ENCODE measurements at regions not wholly inside any gene's neighbourhood (a gene's known extent, or its start where the extent isn't known, plus 50 kb on each side); places are given as distances from the start of the nearest gene placed in this dataset.
"Not testable (repeated sequence)": the region's sequence is repeated elsewhere in the genome, so short reads cannot be mapped to it uniquely, and the experiment has no call there.

DNA sequence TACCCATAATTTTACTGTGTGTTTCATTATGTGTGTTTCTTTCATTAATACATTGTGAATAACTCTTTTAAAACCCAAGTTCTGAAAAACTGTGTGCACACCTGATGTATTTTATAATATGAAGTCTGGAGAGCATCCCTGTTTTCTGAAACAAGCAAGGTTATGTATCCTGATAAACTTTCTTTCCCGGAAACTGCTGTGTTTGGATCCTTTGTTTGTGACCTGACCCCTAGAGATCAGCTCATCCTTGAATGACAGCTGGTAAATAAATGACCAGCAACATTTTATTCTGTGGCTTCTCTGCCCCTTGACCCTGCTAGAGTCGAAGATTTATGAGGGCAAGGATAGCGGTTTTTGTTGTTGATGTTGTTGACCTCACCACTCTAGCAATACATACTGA is 535.6 kb upstream of the ZFP42 start:
- no peak for FAIRE-seq

GRCh38 chr4:187464573-187464972 is 531.0 kb upstream of the ZFP42 start:
- no peak for FAIRE-seq

DNA sequence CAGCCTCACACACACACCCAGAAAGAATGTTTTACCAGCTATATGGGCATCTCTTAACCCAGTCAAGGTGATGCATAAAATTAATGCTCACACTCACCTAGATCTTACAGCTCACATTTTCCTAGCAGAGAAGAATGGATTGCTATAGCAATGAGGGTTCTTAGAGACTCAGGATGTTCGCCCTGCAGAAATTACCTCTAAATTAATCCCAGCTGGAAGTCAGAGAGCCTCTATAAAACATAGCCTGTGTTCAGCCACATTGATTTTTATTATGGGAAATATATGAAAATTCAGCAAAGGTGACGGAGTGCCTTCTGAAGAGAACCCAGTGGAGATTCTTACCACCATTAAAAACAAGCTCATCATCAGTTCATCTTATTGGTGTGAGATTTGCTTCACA is 528.3 kb upstream of the ZFP42 start:
- no peak for FAIRE-seq

- no peak for FAIRE-seq
These were observed 525.9 kb upstream of the ZFP42 start for GRCh38 chr4:187469627-187470026.

- no peak for FAIRE-seq
These were observed 525.5 kb upstream of the ZFP42 start for GRCh38 chr4:187470061-187470460.

- no peak for FAIRE-seq
These were observed 521.3 kb upstream of the ZFP42 start for GRCh38 chr4:187474238-187474637.

- no peak for FAIRE-seq
These were observed 519.7 kb upstream of the ZFP42 start for GRCh38 chr4:187475901-187476300.

DNA sequence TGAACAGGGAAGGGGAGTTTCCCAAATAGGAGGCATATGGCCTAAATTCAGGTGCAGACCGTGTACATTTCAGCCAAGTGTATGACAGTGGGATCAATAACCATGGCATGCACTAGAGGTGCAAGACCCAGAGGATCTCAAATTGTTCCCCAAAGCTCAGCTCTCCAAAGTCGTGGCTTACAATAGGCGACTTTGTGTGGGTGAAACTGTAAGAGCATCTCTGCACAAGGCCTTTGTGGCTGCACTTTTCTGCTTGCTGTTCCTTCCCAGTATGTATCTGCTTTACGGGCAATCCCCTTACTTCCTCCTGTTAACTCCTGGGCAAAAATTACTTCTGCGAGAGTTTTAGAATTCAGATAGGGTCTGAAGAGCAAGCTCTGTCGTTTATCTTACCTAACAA is 518.3 kb upstream of the ZFP42 start:
- FAIRE-seq: no peak

GRCh38 chr4:187478292-187479140 is 517.1 kb upstream of the ZFP42 start:
- FAIRE-seq: no peak

DNA sequence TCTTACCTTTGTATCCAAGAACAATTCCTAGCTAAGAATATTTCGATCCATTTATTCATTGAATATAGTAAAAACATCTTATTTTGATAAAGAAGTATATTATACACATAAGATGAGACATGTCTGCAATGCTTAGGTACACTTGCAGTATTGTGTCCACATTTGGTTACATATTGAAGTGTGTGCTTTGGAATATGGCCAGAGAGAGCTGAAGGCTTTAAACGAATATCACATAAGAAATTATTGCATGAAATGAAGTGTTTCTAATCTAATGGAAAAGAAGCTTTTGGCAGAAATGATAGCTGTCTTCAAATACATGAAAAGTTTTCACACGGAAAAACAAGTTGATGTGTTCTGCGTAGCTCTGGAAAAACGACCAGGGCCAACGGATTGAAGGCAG is 516.1 kb upstream of the ZFP42 start:
- no peak for FAIRE-seq

DNA sequence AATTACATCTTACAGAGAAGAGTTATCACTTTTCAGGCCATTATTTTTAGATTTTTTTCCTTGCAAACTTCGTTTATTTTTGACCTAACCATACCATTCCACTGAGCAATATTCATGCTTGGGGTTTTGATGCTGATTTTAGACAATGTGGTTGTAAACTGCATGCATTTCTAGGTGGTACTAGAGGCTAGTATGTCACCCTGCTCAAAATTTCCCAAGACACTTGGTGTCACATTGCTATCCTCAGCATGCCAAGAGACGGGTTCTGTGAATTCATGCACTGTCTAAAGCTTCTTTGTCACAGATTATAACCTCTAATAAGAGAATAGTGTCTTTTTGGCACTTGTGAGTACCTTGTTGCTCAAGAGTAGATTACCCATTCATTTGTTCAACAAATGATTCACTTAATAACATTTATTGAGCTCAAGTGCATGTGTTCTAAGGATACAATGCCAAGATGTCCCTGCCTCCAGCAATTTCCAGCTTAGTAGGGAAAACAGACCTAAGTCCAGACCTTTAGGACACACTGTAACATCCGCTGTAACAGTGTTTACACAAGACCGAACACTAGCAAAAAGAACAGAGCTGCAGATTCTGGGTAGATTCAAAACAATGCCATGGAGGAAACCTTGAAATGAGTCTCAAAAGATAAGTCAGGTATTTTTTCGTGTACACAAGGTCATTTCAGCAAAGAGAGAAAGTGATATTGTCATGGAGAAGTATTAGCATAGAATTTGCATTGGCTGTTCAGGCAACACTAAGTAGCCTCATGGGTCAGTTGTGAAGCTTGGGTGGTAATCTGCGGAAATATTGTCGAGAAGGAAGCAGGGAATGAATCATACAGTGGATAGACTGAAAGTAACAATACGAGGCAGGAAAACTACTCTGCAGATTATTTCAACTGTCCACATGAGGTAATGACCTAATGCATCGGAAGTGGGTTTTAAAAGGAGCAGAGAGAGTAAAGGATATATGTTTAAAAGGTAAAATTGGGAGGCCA is 515.1 kb upstream of the ZFP42 start:
- FAIRE-seq: no peak

- FAIRE-seq: no peak
These were observed 511.4 kb upstream of the ZFP42 start for GRCh38 chr4:187484186-187484585.

DNA sequence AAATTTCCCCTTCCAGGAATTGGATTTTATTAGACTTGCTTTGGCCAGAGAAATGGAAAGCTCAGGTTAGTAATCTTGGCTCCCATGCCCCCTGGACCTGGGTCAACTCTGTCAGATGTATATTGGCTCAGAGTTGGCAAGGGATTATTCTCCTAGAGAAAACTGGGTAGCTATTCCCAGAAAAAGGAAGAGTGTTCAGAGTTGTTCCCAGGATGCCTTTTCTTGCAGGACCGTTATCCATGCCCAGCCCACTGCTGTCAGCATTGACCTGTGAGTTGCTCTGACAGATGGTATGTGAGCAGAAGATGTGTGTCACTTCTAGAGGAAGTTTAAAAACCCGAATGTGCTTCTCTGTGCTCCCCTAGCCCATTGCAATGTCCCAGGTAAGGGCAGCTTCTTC is 509.9 kb upstream of the ZFP42 start:
- FAIRE-seq: no peak

GRCh38 chr4:187491286-187491685 is 504.3 kb upstream of the ZFP42 start:
- no peak for FAIRE-seq

DNA sequence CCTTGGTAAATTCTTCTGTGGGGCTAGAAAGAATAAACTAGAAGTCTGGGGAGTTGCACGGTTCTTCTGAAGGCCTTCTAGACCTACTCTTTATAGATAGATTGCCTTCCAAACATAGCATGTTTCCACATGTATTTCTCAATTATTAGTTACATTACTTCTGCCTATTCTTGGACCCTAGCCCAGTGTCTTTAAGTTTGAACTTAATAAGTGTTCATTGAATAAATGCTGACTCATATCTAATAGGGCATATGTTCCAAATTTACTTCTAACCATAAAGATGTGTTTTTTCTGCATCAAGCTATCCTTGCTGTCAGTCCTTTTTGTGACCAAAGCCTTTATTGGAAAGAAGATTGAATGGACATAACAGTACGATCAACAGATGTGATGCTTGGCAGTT is 503.6 kb upstream of the ZFP42 start:
- FAIRE-seq: no peak

GRCh38 chr4:187493661-187494060 is 501.9 kb upstream of the ZFP42 start:
- no peak for FAIRE-seq

DNA sequence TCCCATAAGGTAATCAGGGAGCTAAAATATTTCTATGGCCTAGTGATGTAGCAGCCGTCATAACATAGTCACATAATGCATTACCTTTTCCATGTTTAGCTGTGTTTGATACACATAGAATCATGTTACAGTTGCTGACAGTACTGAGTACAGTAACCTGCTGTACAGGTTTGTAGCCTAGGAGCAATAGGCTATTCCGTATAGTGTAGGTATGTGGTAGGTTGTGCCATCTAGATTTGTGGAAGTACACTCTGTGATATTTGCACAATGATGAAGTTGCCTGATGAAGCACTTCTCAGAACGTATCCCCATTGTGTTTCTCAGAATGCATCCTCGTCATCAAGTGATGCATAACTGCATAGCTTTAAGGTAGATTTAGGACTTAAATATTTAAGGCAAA is 495.6 kb upstream of the ZFP42 start:
- no peak for FAIRE-seq

- FAIRE-seq: no peak
These were observed 494.8 kb upstream of the ZFP42 start for GRCh38 chr4:187500796-187501195.

DNA sequence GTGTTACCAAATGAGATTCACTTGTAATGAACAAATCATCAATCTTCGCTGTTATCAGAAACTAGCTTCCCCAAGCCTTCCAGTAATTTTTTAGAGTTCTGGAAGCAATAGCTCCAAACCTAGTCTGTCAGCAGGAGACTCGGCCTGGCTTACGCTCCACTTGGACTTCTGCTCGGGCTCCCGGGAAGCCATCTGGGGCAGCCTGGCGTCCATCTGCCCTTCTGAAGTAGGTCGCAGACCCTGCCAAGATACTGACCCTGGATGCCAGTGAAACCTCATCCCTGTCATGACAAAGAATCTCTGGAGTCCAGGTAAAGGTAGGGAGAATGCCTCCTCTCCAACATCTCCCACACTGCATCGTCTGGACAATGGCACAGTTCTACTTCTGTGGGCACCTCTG is 493.8 kb upstream of the ZFP42 start:
- FAIRE-seq: no peak

DNA sequence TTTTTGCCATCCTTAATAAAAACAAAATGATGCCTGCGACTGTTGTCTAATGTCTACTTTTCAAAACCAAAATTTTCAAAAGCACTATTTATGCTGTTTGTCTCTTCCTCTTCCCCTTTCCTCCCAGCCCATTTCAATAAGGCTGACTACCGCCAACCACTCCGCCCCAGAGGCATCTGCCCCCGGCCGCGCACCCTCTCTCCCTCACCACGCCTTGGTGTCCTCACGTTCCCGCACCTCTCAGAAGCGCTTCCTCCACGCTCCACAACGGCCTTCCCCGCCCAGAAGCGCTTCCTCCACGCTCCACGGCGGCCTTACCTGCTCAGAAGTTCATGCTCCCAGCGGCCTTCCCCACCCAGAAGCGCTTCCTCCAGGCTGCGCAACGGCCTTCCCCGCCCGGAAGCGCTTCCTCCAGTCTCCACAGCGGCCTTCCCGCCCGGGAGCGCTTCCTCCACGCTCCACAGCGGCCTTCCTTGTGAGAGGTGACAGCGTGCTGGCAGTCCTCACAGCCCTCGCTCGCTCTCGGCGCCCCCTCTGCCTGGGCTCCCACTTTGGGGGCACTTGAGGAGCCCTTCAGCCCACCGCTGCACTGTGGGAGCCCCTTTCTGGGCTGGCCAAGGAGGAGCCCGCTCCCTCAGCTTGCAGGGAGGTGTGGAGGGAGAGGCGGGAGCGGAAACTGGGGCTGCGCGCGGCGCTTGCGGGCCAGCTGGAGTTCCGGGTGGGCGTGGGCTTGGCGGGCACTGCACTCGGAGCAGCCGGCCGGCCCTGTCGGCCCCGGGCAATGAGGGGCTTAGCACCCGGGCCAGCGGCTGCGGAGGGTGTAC is 490.4 kb upstream of the ZFP42 start:
- no peak for FAIRE-seq

DNA sequence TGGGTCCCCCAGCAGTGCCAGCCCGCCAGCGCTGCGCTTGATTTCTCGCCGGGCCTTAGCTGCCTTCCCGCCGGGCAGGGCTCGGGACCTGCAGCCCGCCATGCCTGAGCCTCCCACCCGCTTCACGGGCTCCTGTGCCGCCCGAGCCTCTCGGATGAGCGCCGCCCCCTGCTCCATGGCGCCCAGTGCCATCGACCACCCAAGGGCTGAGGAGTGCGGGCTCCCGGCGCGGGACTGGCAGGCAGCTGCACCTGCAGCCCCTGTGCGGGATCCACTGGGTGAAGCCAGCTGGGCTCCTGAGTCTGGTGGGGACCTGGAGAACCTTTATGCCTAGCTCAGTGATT is 489.8 kb upstream of the ZFP42 start:
- not testable (repeated sequence) for FAIRE-seq

DNA sequence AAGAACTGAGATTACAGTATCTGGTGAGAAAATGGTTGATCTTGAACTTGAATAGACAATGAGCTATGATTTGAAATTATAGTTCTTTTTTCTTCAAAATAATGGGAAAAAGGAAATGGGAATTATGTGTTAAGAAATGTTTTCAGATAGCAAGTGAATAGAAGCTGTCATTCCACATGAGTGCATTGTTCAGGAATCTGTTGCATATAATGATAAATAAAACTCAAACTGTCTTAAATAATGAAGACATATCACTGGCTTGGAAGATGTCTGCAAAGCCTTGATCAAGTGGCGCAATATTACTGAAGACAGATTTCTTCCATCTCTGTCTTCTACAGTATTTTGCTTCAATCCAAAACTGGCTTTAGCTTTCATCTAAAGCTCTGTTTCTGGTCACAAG is 479.3 kb upstream of the ZFP42 start:
- FAIRE-seq: no peak

DNA sequence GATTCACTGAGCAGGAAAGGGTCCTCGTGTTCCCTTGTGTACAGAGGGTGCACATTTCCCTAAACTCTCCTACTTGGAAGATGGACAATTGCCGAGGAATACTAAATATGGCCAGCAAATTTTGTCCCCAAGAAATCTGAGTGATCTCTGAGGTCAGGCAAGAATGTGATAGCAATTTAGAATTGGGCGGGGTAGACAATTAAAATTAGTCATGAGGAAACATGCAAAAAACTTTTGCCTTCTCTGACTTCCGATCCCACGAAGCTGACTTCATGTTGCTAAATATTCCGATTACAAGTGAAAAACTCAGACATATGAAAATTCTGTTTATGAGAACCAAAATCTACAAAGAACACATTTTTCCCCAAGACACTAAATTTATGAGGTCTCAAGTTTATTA is 453.9 kb upstream of the ZFP42 start:
- no peak for FAIRE-seq

All from A204.1 (cell line).